ENCODE measurements at regions not wholly inside any gene's neighbourhood (a gene's known extent, or its start where the extent isn't known, plus 50 kb on each side); places are given as distances from the start of the nearest gene placed in this dataset.

DNA sequence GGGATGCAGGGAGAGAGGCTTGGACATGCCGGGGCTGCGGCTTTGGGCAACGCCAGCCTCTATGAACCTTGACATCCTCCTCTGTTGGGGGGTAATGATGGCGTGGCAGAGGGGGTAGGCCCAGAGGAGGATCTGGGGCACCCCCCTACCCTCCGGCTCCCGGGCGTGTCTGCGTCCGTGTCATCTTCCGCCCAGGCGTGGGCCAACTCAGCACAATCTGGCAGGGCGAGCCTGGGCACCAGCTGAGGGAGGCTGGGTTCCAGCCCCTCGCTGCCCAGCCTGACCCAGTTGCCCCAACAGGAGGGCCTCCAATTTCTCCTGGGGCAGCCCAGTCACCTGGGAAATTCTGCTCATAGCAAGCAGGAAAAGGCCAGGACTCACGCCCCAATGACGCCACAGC lies 62.9 kb upstream of the IL17B start:
- DNase-seq = no peak

GRCh38 chr5:149441194-149441753 lies 62.2 kb upstream of the IL17B start:
- DNase-seq = no peak

- no peak for DNase-seq
These were observed 60.9 kb upstream of the IL17B start for GRCh38 chr5:149439899-149440542.

DNA sequence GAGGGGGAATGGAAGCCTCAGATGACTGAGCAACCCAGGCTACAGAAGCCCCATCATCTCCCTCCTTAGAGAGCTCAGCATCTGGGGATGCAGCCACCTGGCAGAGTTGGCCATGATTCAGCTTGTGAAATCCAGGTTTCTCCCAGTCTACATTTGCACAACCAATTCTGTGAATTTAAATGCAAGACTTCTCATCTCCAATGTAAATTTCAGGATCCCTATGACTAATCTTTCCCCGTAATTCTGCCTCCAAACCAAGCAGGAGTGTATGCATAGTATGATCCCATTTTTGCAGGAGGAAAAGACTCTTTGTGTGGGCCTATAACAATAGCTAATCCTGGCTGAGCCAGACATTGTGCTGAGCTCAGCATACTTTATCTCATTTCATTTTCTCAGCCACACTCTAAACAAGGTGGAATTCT lies 59.6 kb upstream of the IL17B start:
- DNase-seq = no peak

- no peak for DNase-seq
These were observed 59.2 kb upstream of the IL17B start for GRCh38 chr5:149438281-149438680.

DNA sequence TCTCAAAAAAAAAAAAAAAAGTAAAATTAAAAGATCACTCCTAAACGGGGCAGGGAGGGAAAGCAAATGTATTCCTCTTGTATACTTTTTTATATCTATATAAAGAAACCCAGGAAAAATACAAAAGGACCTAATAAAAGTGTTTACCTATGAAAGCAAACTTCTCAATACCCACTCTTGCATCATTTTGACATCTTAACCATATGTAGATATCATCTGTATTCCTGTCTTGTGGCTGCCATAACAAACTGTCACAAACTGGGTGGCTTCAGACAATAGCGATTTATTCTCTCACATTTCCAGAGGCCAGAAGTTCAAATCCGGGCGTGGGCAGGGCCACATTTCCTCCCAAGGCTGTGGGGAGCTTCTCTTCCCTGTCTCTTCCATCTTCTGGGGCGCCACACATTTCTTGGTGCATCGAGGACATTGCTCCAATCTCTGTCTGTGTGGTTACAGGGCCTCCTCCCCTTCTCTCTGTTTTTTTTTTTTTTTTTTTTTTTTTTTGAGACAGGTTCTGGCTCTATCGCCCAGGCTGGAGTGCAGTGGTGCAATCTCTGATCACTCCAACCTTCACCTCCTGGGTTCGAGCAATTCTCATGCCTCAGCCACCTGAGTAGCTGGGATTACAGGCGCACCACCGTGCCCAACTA lies 58.4 kb upstream of the IL17B start:
- no peak for DNase-seq

GRCh38 chr5:149435660-149436059 lies 56.6 kb upstream of the IL17B start:
- no peak for DNase-seq

- no peak for DNase-seq
These were observed 55.9 kb upstream of the IL17B start for GRCh38 chr5:149435015-149435376.

- peak in 1 of 2 donors; percentile 62 for DNase-seq
These were observed 55.3 kb upstream of the IL17B start for GRCh38 chr5:149434162-149435014.

DNA sequence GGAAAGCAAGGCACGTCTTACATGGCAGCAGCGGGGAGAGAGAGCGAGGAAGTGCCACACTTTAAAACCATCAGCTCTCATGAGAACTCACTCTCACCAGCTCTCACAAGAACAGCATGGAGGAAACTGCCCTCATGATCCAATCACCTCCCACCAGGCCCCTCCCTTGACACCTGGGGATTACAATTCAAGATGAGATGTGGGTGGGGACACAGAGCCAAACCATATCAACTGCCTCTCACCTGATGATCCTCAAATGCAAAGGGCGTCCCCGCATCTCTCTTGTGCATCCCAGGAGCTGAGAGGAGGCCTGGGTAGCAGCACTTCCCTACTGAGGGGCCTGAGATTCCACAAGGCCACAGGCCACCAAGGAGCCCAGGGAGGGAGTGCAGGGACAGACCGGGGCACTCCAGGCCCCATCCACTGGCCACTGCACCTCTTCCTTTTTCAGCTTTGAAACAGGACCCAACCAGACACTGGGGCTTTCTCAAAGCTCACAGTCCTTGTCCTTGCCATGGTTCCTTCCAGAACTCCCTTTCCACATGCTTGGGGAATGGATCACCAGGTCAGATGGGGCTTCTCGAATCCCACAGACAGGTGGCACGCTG lies 54.5 kb upstream of the IL17B start:
- DNase-seq = no peak

DNA sequence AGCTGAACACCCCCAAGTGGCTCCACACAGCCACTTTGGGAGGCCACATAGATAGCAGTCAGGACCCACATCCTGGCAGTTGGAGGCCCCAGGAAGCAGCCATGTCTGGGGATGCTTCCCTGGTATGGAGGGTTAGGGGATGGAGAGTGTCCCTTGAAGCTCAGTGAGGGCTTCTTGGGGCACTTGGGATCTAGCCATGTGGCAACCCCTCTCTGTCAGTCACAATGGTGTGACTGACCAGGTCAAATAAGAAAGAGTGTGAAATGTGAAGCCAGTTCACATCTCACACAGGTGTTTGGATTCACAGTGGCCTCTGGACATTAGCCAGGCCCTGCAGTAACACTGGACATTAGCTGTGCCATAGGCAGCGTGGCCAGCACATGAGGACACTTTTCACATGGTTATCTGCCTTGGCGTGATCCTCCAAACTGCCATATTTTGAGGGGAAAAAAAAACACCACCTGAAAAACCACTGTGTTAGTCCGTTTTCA lies 53.9 kb upstream of the IL17B start:
- no peak for DNase-seq

DNA sequence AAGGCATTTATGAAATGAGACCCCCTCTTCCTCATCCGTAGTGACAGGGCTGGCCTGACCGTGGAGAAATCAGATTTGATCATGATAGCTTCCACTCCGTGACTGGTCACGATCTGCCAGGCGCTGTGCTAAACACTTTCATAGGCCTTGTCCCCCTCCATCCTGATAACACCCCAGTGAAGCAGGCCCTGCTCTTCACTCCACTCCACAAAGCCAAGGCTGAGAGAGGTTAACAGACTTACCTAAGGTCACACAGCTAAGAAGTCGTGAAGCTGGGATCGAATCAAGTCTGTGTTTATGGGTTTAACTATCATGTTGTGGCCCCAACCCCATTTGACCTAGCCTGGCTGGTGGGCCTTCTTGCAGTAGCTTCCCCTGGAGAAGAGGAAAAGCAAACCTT lies 53.3 kb upstream of the IL17B start:
- no peak for DNase-seq

DNA sequence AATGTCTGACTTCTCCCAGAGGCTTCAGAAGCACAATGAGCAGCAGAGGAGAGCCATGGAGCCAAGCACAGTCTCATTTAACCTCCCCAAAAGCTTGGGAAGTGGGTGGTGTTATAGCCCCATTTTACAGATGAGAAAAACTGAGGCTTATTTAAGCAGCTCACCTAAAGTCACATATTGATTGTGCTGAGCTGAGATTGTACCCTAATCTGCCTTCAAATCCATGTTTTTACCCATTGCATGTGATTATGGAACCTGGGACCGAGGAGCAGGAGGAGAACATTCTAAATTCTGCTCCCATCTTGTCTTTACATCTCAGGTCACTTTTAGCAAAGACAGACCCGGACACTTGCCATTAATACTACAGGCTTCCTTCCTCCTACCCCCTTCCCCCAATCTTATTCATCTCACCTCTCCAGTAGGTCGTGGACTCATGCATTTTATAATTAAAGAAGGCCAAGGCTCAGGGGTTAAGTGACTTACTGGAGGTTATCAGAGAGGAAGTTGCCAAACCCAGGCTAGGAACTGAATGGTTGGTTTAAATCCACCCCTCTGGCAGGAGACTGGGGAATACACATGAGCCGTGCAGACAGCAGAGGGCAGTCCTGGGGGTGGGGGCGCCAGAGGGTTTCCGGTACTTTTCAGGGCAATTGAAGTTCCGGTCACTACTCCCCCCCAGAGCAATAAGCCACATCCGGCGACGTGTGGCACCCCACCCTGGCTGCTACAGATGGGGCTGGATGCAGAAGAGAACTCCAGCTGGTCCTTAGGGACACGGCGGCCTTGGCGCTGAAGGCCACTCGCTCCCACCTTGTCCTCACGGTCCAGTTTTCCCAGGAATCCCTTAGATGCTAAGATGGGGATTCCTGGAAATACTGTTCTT lies 51.0 kb upstream of the IL17B start:
- peak; percentile 25 to 35 for DNase-seq
